ENCODE measurements at regions not wholly inside any gene's neighbourhood (a gene's known extent, or its start where the extent isn't known, plus 50 kb on each side); places are given as distances from the start of the nearest gene placed in this dataset.
A peak's percentile ranks its signal among the peaks of the same experiment; 100 is the strongest.

GRCh38 chr2:236858661-236859060 lies 227.0 kb upstream of the COPS8 start:
- DNase-seq, result no peak

GRCh38 chr2:236859908-236860307 lies 225.8 kb upstream of the COPS8 start:
- DNase-seq, result no peak

- no peak for DNase-seq
Observed at GRCh38 chr2:236861196-236861875, 224.4 kb upstream of the COPS8 start.

- DNase-seq, result no peak
Observed at GRCh38 chr2:236861944-236862343, 223.7 kb upstream of the COPS8 start.

GRCh38 chr2:236862526-236862925 lies 223.2 kb upstream of the COPS8 start:
- DNase-seq, result no peak

- no peak for DNase-seq
Observed at GRCh38 chr2:236862961-236863728, 222.5 kb upstream of the COPS8 start.

- no peak for DNase-seq
Observed at GRCh38 chr2:236863729-236864126, 222.0 kb upstream of the COPS8 start.

- no peak for DNase-seq
Observed at GRCh38 chr2:236865052-236865451, 220.6 kb upstream of the COPS8 start.

- DNase-seq, result peak; percentile 32
Observed at GRCh38 chr2:236866542-236867340, 218.9 kb upstream of the COPS8 start.

GRCh38 chr2:236867441-236868260 lies 218.0 kb upstream of the COPS8 start:
- DNase-seq, result no peak

- DNase-seq, result peak; percentile 4
Observed at GRCh38 chr2:236870370-236870769, 215.3 kb upstream of the COPS8 start.

GRCh38 chr2:236871500-236872001 lies 214.1 kb upstream of the COPS8 start:
- peak; percentile 76 for DNase-seq

GRCh38 chr2:236872015-236872414 lies 213.7 kb upstream of the COPS8 start:
- DNase-seq, result no peak

- DNase-seq, result no peak
Observed at GRCh38 chr2:236872981-236873380, 212.7 kb upstream of the COPS8 start.

GRCh38 chr2:236873636-236874035 lies 212.1 kb upstream of the COPS8 start:
- no peak for DNase-seq

GRCh38 chr2:236874866-236875481 lies 210.7 kb upstream of the COPS8 start:
- no peak for DNase-seq

- DNase-seq, result no peak
Observed at GRCh38 chr2:236875906-236876505, 209.7 kb upstream of the COPS8 start.

- no peak for DNase-seq
Observed at GRCh38 chr2:236876642-236877041, 209.0 kb upstream of the COPS8 start.

GRCh38 chr2:236877972-236878371 lies 207.7 kb upstream of the COPS8 start:
- DNase-seq, result no peak

- DNase-seq, result no peak
Observed at GRCh38 chr2:236879416-236879963, 206.2 kb upstream of the COPS8 start.

- no peak for DNase-seq
Observed at GRCh38 chr2:236882074-236882473, 203.6 kb upstream of the COPS8 start.
